Activated CD4-positive, alpha-beta T cell treated with anti-CD3 and anti-CD28 coated beads for 24 hours (primary cell): ENCODE measurements at regions not wholly inside any gene's neighbourhood (a gene's known extent, or its start where the extent isn't known, plus 50 kb on each side); places are given as distances from the start of the nearest gene placed in this dataset.
"Not testable (repeated sequence)": the region's sequence is repeated elsewhere in the genome, so short reads cannot be mapped to it uniquely, and the experiment has no call there.

ENCODE experiments used
- DNase-seq, 2 donors: peaks; one replicate each; pipeline ENCODE4 v3.0.0-alpha.2; 2020; ENCODE audit warnings: low read depth in 2 of 2

DNA sequence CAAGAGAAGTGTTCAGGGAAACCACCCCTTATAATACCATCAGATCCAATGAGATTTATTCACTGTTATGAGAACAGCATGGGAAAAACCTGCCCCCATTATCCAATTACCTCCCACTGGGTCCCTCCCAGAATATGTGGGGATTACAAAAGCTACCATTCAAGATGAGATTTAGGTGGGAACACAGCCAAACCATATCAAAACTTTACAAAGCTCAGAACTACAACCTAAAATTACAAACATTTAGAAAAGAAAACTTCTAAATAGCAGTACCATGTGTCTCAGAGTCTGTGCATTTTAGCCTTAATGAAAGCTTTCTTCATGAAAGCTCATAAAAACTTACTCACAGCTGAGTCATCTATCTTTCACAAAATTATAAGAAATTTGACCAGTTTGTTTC lies 1442.8 kb upstream of the PCDH7 start:
- no peak for DNase-seq

DNA sequence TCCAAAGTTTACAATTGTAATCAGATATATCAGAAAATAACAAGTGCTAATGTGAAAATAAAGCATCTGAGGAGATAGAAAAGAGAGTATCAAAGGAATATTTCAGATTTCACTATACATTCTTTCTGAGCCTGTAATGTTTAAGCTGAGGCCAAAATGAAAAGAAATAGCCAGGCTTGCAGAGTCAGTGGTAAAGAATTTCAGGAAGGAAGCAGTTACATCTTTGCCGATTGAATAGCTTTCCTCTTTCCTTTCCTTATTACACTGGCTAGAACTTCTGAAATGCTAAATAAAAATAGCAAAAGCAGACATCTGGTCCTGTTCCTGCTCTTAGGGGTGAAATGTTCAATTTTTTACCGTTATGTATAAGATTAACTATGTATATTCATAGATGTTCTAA lies 1441.6 kb upstream of the PCDH7 start:
- DNase-seq = no peak

DNA sequence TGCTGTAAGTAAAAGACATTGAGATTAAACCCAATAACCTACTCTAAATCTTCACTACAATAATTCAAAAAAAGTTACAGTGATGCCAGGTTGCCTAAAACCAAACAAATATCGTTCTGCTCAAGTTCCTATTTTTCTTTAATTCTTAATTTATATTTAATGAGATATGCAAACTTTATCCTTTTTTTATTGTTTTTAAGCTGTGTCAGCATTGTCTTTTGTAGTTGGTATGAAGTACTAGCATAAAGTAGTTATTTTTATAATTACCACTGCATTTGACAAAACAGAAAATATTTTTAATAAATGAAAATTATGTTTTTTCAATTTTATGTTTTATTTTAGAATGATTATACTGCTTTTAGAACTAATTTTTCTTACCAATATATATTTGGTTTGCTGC lies 1431.1 kb upstream of the PCDH7 start:
- DNase-seq = no peak

DNA sequence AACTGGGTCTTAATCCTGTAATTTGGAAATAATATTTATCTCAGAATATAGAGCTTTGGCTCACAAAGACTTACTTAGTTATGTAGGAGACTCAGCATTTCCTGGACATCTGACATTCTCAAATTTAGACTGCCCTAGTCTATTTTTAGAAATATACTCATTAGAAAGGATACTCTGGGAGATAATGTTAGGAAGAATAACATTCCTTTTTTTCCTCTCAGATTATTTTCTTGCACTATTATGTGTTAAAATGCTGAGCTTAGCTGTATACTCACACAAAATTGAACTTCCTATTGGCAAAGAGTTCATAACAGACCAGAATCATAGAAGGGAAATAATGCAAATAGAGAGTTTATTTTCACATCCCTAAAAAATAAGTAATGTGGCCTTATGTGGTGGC lies 1424.9 kb upstream of the PCDH7 start:
- no peak for DNase-seq

DNA sequence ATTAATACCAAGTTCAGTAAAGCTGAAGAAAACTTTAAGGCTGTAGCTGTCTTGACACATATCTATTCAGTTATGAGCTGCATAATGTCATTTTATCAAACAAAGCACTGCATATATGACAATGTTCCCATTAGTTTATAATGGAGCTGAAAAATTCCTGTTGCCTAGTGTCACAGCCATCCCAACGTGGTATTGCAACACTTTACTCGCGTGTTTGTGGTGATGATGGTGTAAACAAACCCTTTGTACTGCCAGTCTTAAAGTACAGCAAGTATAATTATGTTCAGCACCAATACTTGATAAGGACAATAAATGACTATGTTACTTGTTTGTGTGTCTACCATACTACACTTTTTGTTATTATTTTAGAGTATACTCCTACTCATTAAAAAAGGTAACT lies 1415.6 kb upstream of the PCDH7 start:
- DNase-seq = no peak

DNA sequence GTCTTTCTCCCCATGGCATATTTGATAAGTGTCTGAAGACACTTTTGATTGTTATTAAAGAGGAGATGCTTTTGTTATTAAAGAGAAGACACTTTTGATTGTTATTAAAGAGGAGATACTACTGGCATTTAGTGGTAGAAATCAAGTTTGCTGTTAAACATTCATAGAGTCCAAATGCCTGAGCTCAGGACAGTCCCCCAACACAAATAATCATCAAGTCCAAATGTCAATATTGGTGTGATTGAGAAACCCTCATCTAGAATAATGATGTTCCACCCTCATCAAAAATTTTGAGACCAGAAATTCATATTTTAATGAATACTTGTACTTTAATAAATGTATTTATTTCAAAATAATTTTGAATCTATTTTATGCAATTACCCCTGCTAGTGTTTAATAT lies 1412.9 kb upstream of the PCDH7 start:
- DNase-seq = no peak

DNA sequence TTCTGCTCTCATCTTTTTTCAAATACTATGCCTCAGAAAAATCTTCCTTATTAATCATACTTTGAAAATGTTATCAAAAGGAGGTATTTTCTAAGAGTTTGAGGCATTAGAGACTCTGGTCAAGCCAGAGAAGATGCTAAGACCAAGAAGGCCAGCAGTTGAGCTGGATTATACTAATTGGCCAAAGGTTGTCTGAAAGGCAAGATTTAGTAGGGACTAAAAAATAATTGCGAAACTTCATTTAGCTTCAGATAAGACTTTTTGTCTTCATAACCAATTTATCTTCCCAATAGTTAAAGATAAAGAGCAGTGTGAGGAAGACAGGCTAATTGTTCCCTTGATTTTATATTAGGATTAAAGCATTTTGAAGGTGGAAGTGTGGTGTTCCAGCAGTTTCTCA lies 1412.4 kb upstream of the PCDH7 start:
- no peak for DNase-seq

DNA sequence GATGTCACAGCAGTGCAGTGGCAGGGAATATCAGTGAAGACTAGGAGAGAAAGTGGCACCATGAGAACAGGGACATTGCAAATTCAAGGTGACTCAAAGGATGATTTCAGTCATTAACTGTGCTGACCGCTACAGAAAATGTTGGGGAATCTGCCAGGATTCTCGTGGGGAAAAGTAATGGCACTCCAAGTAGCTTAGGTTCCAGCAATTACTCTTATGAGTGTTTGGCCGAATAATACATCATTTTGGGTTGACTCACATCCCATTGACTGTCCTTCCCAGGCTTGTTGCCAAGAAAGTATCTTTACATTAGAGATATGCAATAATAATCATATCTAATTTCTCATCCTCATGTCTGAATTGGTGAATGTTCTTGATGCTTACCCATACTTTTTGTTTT lies 1411.1 kb upstream of the PCDH7 start:
- no peak for DNase-seq

DNA sequence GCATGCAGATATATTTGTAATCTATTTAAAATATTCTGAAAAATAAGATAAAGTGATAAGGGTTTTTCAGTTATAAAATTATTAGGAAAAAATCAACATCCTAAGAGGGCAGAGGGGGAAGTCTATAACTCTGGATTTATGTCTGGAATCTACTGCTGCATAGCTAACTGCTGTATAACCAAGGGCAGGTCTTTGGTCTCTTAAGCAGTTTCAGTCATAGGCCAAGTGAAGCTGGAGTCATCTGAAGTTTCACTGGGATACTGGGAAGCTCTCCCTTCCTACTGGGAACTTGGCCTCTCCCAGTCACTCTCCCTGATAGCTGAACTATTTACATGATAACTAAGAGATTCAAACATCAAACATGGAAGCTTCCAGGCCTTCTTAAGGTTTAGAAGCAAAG lies 1409.9 kb upstream of the PCDH7 start:
- no peak for DNase-seq

DNA sequence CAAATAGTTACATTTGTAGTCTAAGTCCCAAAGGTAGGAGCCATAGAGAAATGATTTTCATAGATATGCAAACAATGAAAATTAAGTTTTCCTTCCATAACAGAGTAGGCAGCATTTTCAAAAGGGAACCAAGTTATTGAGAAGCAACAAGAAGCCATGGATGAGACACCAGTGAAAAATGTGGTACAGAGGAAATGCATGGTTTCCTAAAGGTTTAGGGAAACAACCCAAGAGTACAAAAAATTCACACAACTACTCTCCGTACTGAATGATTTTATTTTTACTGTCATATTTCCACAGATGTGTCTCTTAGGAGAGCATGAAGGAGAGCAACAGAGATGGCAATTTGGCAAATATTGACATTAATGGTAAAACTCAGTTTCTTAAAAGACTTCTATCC lies 1408.9 kb upstream of the PCDH7 start:
- DNase-seq = no peak

DNA sequence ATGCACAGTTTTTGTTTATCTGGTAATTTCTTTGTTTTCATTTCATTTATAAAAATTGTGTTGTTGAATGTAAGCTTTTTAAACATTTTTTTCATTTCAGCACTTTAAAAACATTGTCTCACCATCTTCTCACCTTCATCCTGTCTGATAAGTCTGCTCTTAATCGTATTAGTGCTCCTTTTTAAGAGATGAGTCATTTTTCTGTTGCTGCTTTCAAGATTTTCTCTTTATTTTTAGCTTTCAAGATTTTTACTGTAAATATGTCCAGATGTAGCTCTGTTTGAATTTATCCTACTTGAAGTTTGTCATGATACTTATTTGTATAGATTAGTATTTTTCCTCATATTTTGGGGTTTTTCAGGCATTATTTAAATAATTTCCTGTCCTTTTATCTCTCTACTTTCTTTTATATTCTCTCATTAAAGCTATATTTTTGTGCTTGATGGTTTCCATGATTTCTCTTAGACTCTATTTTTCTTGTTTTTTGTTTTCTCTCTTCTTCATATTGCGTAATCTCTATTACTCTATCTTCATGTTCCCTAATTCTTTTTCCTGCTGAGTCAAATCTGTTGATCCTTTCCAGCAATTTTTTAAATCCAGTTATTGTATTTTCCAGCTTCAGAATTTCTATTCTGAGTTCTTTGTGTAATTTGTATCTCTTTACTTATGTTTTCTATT lies 1400.4 kb upstream of the PCDH7 start:
- no peak for DNase-seq

DNA sequence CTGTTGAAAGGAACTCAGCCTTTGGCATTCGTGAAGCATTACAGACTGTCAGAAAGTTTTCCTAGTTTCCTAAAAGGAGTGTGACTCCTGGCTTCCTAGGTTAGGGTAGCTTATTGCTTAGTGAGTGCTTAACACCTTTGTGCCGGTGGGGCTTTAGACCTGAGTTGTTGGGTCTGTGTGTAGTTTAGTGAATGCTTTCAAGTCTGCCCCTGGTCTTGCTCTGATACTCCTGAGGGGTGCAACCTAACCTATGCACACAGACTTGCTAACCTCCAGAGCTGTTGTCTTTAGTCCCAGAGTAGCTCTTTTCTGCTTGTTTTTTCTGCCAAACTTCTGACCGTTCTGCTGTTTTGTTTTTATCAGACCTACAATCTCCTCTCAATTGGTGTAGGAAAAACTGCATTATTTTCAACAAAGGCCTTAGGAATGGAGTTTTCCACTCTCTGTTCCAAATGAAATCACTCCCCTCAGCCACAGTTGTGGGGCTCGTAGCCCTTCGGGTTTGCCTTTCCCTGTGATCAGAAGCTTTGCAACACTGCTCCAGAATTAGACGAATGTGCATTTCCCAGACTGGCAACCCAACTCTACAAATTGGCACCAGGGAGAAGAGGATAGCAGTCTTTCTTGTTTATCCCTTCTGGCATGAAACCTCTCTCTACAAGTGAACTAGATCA lies 1399.1 kb upstream of the PCDH7 start:
- DNase-seq = no peak

DNA sequence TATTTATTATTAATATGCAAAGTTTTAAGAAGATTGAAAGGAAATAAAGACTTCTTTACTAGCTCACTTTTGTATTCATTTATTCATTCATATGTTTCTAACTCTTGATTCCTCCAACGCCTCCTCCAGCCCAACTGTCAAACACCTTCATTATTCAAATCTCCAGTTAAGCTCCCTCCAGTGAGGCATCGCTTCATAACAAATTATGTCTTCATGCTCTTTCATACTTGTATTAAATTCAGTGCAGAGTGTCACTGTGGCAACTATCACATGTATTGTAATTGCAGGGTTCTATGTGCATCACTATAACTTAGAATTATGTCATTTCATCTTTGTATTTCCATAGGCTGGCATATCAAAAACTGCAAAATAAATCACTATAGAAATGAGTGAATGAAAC lies 1394.2 kb upstream of the PCDH7 start:
- no peak for DNase-seq

DNA sequence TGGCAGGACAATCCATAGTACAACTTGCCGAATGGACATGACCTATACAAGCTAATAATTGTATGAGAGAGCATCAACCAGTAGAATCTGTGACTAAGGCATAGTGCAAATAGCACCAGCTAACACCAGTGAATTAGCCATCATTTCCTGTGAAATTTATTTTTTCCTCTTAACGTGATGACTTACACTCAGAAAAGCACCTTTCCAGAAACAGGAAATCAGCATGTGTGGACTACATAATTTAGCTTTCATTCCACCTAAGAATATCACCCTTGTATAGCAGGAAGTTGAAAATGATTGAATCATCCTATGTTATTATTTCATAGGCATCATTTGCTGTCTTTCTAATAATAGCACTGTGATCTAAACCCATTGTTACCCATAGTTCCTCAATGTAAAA lies 1393.4 kb upstream of the PCDH7 start:
- no peak for DNase-seq

DNA sequence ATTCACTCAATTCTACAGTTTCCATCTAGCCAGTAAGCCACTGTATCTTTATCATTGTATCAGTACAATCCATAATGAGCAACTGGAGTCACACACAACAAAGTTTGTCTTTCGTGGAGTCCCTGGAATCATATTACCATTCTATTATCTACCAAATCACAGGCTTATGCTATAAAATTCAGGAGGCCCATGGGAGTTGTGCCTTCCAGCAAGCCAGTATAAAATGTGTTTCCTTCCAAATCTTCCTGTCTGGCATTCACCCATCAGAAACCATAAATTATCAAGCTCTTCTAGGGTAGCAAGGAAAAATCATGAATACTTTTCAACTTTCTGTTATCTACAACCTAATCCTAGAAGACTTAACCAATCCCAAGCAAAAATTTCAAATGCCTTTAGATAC lies 1383.3 kb upstream of the PCDH7 start:
- no peak for DNase-seq

DNA sequence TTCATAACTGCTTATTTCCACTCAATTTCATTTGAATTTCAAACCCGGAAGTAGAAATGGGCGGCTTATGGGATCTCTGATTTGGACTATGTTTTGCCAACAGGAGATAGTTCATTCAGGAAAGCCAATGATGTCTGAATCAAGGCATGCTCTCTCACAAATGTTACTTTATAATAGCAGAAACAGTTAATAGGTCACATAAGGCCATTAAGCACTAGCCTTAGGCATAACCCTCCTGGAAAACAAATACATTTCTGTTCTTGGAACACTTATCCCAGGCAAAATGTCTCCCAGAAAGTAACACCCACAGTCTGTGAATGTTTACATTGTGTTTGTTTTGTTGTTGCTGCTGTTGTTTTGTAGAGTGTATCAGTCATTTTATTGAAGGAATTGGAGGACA lies 1347.2 kb upstream of the PCDH7 start:
- DNase-seq = no peak

DNA sequence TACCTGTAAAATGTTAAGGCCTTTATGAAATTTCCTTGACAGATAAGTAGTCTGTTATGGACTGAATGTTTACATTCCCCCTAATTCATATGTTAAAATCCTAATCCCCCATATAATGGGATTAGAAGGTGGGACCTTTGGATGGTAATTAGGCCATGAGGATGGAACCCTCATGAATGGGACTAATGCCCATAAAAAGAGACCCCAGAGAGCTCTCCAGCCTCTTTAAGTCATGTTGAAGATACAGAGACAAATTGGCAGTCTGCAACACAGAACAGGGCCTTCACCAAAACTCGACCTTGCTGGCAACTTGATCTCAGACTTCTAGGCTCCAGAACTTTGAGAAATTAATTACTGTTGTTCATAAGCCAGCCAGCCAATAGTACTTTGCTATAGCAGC lies 1344.5 kb upstream of the PCDH7 start:
- DNase-seq = no peak

DNA sequence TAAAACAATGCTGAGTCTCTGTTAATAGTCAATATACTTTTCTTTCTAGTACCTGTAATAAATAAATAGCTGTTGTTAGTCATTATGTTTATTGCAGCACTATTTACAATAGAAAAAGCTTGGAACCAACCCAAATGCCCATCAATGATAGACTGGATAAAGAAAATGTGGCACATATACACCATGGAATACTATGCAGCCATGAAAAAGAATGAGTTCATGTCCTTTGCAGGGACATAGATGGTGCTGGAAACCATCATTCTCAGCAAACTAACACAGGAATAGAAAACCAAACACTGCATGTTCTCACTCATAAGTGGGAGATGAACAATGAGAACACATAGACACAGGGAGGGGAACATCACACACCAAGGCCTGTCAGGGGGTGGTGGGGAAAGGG lies 1341.9 kb upstream of the PCDH7 start:
- not testable (repeated sequence) for DNase-seq

DNA sequence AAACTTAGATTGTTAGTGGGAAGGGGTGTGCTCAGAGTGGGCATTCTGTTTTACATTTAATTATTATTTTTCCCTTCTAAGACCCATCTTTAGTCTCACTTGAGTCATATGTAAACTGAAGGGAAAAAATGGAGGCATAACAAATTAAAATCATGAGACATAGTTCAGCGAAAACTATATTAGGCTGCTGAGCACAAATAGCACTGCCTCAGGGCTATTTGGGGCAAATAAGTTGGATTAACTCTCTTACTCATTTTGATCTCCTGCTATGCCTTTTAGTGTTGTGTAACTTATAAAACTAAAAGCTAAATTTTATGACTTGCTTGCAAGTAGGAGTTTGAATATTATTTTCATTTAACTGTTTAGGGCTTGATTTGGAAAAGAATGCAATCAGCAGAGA lies 1329.2 kb upstream of the PCDH7 start:
- DNase-seq = no peak

DNA sequence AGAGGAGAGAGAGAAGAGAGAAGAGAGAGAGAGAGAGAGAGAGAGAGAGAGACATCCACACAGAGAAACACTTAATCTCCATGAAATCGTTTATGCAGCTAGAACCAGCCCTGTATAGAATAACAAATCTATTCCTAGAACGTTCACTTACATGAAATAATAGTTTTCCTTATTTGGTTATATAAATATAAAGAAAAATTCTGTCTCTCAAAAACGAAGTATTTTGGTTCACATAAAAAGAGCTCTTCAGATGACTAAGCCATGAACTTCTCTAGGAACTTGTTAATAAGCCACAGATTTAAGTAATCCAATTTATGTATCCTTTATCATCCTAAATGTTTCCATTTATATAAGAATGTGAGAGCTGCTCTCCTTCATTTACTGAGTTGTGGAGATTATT lies 1315.1 kb upstream of the PCDH7 start:
- DNase-seq = no peak

DNA sequence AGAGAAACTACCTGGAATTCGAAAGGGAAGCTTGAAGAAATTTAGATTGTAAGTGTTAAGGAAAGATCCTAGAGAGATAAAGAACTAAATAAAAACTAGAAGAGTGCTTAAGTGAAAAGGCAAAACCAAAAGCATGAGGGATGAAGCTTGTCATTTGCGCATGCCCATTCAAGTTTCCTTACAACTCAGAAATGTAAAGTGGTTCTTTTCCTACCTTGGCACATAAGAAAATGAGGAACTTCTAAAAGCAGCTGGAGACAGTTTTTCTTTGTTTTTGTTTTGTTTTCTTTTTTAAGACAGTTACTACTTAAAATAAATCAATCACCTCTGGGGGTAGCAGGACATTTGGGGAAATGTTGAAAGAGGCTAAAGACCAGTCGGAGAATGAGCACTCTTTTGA lies 1304.4 kb upstream of the PCDH7 start:
- no peak for DNase-seq

DNA sequence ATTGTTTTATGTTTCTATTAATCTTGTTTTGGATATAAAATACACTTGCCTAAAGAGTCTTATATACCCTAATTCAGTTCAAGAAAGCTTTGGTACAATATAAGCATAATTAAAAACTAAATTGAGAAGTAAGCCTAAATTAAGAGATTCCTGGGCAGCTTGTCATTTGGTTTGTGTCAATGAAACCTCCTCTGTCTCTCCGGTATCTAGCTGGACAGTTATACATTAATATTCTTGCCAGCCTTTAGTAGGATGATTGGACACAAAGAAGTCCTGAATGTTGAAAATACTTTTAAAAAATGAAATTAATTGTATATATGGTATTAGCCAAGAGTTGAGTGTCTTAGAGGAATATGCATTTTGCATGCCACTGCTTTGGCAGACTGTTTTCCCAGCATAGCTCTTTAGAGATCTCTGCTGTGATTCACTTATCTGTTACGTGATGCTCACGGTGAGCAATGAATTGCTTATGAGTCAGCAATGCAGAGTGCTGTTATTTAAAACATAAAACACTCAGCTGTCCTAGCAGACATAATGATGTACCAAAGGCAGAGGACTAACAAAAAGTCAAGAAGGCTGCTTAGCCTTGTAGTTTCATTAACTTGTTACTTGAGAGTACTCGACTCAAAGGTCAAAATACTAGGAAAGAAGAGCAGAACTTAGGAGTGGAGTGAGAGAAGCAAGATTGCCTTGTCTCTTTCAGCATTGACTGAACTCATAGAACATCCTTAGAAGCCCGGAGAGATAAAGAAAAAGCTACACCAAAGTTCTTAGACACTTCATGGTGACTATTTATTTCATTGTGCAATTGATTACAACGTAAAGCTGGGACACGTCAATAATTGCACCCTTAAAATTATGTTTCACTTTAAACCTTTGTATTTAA lies 1296.1 kb upstream of the PCDH7 start:
- no peak for DNase-seq

DNA sequence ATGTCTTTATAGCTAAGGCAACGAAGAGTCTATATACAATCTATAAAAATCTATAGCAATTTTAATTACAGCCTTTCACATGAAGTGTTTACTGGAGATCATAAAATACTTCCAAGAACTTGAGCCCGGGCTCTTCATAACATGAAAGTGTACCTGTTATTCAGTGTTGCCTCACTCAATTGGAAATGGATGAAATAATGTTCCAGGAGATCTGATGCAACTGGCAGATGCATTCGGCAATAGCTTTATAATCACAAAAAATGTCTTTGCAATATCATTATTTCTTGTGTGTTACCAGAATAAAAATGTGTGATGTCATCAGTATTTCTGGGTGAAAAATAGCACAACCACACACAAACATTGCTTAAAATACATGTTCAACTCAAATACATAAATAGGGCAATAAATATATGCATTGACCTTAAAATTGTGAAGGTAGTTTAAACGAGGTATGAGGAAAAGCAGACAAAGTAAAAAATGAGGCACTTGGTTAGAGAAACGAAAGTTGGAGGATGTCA lies 1266.8 kb upstream of the PCDH7 start:
- no peak for DNase-seq
